HFFc6 (cell line): ENCODE measurements at regions not wholly inside any gene's neighbourhood (a gene's known extent, or its start where the extent isn't known, plus 50 kb on each side); places are given as distances from the start of the nearest gene placed in this dataset.

Experiments used
- DNase-seq: peaks from one replicate; pipeline ENCODE4 v3.0.0-alpha.2; 2018
- H3K27ac Mint-ChIP-seq: 2 replicates; pipeline ENCODE4 v1.8.0; 2020; ENCODE audit warnings: mild to moderate bottlenecking, mixed read lengths
- H3K27me3 Mint-ChIP-seq: 2 replicates; pipeline ENCODE4 v1.8.0; 2021; ENCODE audit warnings: mild to moderate bottlenecking, moderate library complexity, mixed read lengths; ENCODE audit not compliant: insufficient read depth
- H3K36me3 Mint-ChIP-seq: 2 replicates; pipeline ENCODE4 v1.8.0; 2021; ENCODE audit warnings: low read depth, mixed read lengths
- H3K4me1 Mint-ChIP-seq: 2 replicates; pipeline ENCODE4 v1.8.0; 2020; ENCODE audit warnings: low read depth, mixed read lengths
- H3K4me3 Mint-ChIP-seq: 2 replicates; pipeline ENCODE4 v1.8.0; 2020; ENCODE audit warnings: mild to moderate bottlenecking, moderate library complexity, mixed read lengths
- H3K9me3 Mint-ChIP-seq: 2 replicates; pipeline ENCODE4 v1.8.0; 2020; ENCODE audit warnings: mild to moderate bottlenecking, mixed read lengths
- TF ChIP-seq, protein P1 (sequence below): fragments of 200-600 bp; sonication (generic); IDR thresholded peaks from 2 replicates; pipeline ENCODE4 v1.5.0; 2021; ENCODE audit warnings: antibody characterized with exemption, mild to moderate bottlenecking

- peaks cover 4% of the 10 kb centered on the region; the same call in 1 of the 2 replicates for H3K4me1 Mint-ChIP-seq
- H3K4me3 Mint-ChIP-seq: no peak overlapping the region
- TF ChIP-seq, protein P1, sequence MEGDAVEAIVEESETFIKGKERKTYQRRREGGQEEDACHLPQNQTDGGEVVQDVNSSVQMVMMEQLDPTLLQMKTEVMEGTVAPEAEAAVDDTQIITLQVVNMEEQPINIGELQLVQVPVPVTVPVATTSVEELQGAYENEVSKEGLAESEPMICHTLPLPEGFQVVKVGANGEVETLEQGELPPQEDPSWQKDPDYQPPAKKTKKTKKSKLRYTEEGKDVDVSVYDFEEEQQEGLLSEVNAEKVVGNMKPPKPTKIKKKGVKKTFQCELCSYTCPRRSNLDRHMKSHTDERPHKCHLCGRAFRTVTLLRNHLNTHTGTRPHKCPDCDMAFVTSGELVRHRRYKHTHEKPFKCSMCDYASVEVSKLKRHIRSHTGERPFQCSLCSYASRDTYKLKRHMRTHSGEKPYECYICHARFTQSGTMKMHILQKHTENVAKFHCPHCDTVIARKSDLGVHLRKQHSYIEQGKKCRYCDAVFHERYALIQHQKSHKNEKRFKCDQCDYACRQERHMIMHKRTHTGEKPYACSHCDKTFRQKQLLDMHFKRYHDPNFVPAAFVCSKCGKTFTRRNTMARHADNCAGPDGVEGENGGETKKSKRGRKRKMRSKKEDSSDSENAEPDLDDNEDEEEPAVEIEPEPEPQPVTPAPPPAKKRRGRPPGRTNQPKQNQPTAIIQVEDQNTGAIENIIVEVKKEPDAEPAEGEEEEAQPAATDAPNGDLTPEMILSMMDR: no peak
- DNase-seq: no peak
- no peaks in the 10 kb centered on the region for H3K36me3 Mint-ChIP-seq
- no peak overlapping the region for H3K27ac Mint-ChIP-seq
- no peaks in the 10 kb centered on the region for H3K27me3 Mint-ChIP-seq
- H3K9me3 Mint-ChIP-seq: no peaks in the 10 kb centered on the region
These were observed 305.2 kb upstream of the NREP start for GRCh38 chr5:112062181-112062580.

DNA sequence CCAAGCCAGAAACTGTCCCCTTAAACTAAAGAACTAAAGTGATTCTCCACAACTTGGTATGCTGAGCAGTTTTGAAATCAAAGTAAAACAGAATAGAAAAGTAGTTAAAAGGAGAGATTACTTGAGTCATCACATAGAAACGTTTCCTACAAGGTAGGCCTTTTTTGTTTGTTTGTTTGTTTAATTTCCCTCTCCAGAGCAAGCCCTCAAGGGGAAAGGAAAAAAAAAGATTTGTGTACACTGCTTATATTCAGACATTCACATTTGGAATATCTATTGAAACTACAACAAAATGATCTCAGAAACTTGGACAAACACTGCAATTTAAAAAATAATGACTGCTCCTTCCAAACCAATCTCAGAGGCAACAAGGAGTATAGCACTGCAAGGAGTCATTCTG, 304.7 kb upstream of the NREP start:
- H3K4me1 Mint-ChIP-seq: no peaks in the 10 kb centered on the region; the same call in 1 of the 2 replicates
- no peaks in the 10 kb centered on the region for H3K27me3 Mint-ChIP-seq
- DNase-seq: no peak
- no peak overlapping the region for H3K27ac Mint-ChIP-seq
- no peaks in the 10 kb centered on the region for H3K9me3 Mint-ChIP-seq
- TF ChIP-seq, protein P1: no peak
- H3K36me3 Mint-ChIP-seq: no peaks in the 10 kb centered on the region
- H3K4me3 Mint-ChIP-seq: no peak overlapping the region

DNA sequence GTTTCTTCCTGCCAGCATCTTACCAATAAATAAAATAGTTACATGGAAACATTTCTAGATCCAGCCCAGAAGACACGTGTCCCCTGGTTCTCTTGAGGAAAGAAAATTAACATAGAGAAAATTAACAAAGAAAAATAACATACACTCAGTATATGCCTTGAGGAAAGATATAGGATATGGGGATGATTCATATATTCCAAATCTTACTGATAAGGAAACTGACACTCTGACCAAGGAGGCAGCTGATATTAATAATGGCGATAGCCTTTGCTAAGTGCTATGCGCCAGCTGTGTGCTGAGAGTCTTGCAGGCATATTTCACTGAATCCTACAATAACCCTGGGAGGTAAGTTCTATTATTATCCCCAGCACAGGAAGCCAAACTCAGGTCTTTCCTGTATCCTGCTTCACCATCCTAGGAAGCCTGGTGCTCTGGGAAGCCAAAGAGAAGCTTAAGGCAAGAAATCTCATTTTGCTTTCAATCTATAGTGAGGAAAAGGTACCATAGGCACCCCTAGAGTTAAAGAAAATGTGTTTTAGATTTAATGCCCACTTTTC, 302.7 kb upstream of the NREP start:
- Mint-ChIP-seq H3K27me3 (no peaks in the 10 kb centered on the region), H3K36me3 (peaks cover 9% of the 10 kb centered on the region), H3K9me3 (peaks cover 16% of the 10 kb centered on the region), H3K4me3 (no peak overlapping the region), H3K4me1 (no peaks in the 10 kb centered on the region), H3K27ac (no peak overlapping the region)
- TF ChIP-seq, protein P1: no peak
- no peak for DNase-seq

- Mint-ChIP-seq H3K27ac (no peak overlapping the region), H3K9me3 (no peaks in the 10 kb centered on the region), H3K4me3 (no peak overlapping the region), H3K4me1 (peaks cover 8% of the 10 kb centered on the region), H3K36me3 (peaks cover 5% of the 10 kb centered on the region; the same call in 1 of the 2 replicates), H3K27me3 (peaks cover 4% of the 10 kb centered on the region)
- TF ChIP-seq, protein P1: no peak
- peak; percentile 4 for DNase-seq
These were observed 292.7 kb upstream of the NREP start for GRCh38 chr5:112049738-112050137.

DNA sequence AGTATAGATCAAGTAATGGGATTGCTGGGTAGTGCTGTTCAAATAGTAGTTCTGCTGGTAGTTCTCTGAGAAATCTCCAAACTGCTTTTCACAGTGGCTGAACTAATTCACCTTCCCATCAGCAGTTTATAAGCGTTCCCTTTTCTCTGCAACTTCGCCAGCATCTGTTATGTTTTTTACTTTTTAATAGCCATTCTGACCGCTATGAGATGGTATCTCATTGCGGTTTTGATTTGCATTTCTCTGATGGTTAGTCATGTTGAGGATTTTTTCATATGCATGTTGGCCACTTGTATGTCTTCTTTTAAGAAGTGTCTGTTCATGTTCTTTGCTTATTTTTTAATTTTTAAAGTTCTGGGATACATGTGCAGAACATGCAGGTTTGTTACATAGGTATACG, 279.2 kb upstream of the NREP start:
- TF ChIP-seq, protein P1: no peak
- H3K27me3 Mint-ChIP-seq: no peaks in the 10 kb centered on the region
- no peak overlapping the region for H3K4me3 Mint-ChIP-seq
- DNase-seq: peak; percentile 34
- peaks cover 4% of the 10 kb centered on the region; the same call in 1 of the 2 replicates for H3K9me3 Mint-ChIP-seq
- H3K36me3 Mint-ChIP-seq: peaks cover 6% of the 10 kb centered on the region; the same call in 1 of the 2 replicates
- H3K4me1 Mint-ChIP-seq: peaks cover 16% of the 10 kb centered on the region
- H3K27ac Mint-ChIP-seq: no peak overlapping the region
